Transverse colon (tissue), 4 donors: ENCODE measurements at regions not wholly inside any gene's neighbourhood (a gene's known extent, or its start where the extent isn't known, plus 50 kb on each side); places are given as distances from the start of the nearest gene placed in this dataset.

Experiments
- DNase-seq: peaks from one replicate; pipeline ENCODE4 v3.0.0-alpha.2; 2019
- H3K27ac ChIP-seq, 4 donors: fragments of 200-600 bp; sonication (generic); 2 replicates each; pipeline ENCODE4 v1.5.1; 2016 to 2018; ENCODE audit warnings: inconsistent platforms in 4 of 4
- H3K27me3 ChIP-seq: fragments of 200-600 bp; sonication (generic); 2 replicates; pipeline ENCODE4 v1.5.1; 2017; ENCODE audit warnings: inconsistent platforms
- H3K36me3 ChIP-seq, 4 donors: fragments of 200-600 bp; sonication (generic); 2 replicates each; pipeline ENCODE4 v1.5.1; 2017 to 2019; ENCODE audit warnings: inconsistent platforms in 4 of 4
- H3K4me1 ChIP-seq, 4 donors: fragments of 200-600 bp; sonication (generic); 2 replicates each; pipeline ENCODE4 v1.5.1; 2017 to 2020; ENCODE audit warnings: inconsistent platforms in 4 of 4
- H3K4me3 ChIP-seq, 4 donors: fragments of 200-600 bp; sonication (generic); 1 replicate in 1 of 4; 2 replicates in 3 of 4; pipeline versions ENCODE4 v1.5.1 to v1.6.1; 2017 to 2019; ENCODE audit warnings: inconsistent platforms in 4 of 4
- H3K9me3 ChIP-seq, 2 donors: fragments of 200-600 bp; sonication (generic); 2 replicates each; pipeline ENCODE4 v1.5.1; 2017 to 2019; ENCODE audit warnings: inconsistent platforms in 2 of 2
- EP300 ChIP-seq: sonication (generic); formaldehyde crosslinking; IDR thresholded peaks from one replicate; pipeline ENCODE4 v1.6.1; 2017; ENCODE audit warnings: antibody characterized with exemption, low read depth
- POLR2A ChIP-seq: fragments of 450-650 bp; IDR thresholded peaks from one replicate; pipeline ENCODE4 v1.6.1; 2016; ENCODE audit warnings: antibody characterized with exemption, mild to moderate bottlenecking, moderate library complexity
- POLR2AphosphoS5 ChIP-seq, 3 donors: sonication (generic); formaldehyde crosslinking; IDR thresholded peaks; one replicate each; pipeline ENCODE4 v1.6.1; 2016; ENCODE audit warnings: antibody characterized with exemption in 3 of 3
- WGBS, 2 donors: methylation state at CpG; one replicate each; pipeline ENCODE4 v1.1.5; 2018; ENCODE audit warnings: low coverage in 1 of 2; 5-methylcytosine and 5-hydroxymethylcytosine counted together
- in situ Hi-C, 4 donors: fragments of 200-750 bp; cut with MboI; loops; one replicate each; pipeline versions ENCODE4 v1.15.0 to v1.15.1; 2017; ENCODE audit warnings: low sequenced_read_pairs in 3 of 4, low pct_ligation_motif_present in 1 of 4, low pct_unique_long_range_greater_than_20kb in 1 of 4
- intact Hi-C: fragments of 100-400 bp; cut with DNase I; formaldehyde crosslinking; loops from one replicate; pipeline ENCODE4 v1.15.1; 2023; ENCODE audit warnings: low total_unique reads
- TF ChIP-seq, protein P1 (sequence below), 5 experiments: fragments of 200-600 bp in 3 of 5; fragments of 450-650 bp in 2 of 5; sonication (generic) in 3 of 5; IDR thresholded peaks; 1 replicate in 2 of 5; 2 replicates in 3 of 5; pipeline ENCODE4 v1.5.1; 2016 to 2017; ENCODE audit warnings: antibody characterized with exemption in 5 of 5, inconsistent platforms in 3 of 5, mild to moderate bottlenecking in 2 of 5, moderate library complexity in 1 of 5

DNA sequence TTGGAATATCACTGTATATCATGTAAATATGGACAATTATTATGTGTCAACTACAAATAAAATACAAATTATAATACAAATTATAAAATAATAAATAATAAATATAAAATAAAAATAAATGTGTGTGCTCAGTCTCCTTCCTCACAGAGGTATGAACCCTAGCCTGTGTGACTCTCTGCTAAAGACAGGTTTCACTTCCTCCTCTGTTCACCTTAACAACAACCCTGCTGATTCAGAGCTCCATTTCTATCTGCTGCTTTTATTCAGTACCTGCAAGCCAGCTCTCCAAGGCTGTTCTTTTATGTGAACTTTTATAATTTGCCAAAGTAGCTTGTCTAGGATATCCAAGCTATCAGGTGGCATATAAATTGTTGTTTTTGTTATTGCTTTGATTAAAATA, 610.7 kb upstream of the GRM7 start:
- Histone ChIP-seq H3K27ac (no peak overlapping the region), H3K4me3 (no peak overlapping the region), H3K9me3 (no peaks in the 10 kb centered on the region), H3K27me3 (no peaks in the 10 kb centered on the region), H3K4me1 (no peaks in the 10 kb centered on the region), H3K36me3 (no peaks in the 10 kb centered on the region)
- TF ChIP-seq EP300, result no peak
- TF ChIP-seq POLR2A, result no peak
- TF ChIP-seq, protein P1, sequence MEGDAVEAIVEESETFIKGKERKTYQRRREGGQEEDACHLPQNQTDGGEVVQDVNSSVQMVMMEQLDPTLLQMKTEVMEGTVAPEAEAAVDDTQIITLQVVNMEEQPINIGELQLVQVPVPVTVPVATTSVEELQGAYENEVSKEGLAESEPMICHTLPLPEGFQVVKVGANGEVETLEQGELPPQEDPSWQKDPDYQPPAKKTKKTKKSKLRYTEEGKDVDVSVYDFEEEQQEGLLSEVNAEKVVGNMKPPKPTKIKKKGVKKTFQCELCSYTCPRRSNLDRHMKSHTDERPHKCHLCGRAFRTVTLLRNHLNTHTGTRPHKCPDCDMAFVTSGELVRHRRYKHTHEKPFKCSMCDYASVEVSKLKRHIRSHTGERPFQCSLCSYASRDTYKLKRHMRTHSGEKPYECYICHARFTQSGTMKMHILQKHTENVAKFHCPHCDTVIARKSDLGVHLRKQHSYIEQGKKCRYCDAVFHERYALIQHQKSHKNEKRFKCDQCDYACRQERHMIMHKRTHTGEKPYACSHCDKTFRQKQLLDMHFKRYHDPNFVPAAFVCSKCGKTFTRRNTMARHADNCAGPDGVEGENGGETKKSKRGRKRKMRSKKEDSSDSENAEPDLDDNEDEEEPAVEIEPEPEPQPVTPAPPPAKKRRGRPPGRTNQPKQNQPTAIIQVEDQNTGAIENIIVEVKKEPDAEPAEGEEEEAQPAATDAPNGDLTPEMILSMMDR (IDR thresholded peaks at IDR 0.05), result no peak
- no peak for TF ChIP-seq POLR2AphosphoS5 (IDR thresholded peaks at IDR 0.05)
- DNase-seq, result no peak
- intact Hi-C loops (no loop called here), in situ Hi-C loops (no loop called here)

DNA sequence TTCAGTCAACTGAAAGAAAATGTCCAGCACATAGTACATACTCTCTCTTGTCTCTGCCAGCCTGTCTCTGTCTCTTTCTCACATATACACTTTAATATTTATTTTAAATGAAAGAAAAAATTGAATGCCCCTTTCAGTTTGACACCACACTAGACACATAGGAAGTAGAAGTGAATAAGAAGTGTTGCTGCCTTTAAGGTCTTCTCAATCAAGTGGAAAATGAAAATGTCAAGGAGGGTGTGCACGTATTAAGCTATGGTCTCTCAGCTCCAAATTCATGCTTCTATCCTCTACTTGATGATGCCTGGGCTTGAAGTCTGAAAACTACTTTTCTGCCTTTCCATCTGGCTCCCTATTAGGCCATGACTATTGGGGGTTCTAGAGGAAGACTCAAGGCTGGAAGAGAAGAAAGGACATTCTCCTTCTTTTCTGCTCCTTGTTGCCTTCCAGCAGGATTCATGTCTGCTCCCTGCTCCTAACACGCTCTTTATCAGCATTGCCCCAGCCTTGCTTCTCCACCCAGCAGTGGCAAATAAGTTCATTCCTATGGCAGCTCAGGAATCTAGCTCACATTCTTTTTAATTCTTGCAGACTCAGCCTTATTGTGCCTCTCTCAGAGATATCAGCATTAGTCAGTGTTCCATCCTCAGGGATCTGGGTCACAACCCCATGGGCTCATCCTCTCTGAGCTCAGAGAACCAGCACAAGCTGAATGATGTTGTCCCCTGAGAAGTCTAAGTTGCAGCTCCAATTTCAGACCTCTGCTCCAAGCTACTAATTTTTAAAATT, 609.1 kb upstream of the GRM7 start:
- intact Hi-C loops (no loop called here), in situ Hi-C loops (no loop called here)
- H3K36me3 ChIP-seq, result no peaks in the 10 kb centered on the region
- H3K27me3 ChIP-seq, result no peaks in the 10 kb centered on the region
- H3K9me3 ChIP-seq, result no peaks in the 10 kb centered on the region
- DNase-seq, result no peak
- no peak overlapping the region for H3K4me3 ChIP-seq
- TF ChIP-seq POLR2A (no peak), POLR2AphosphoS5 (IDR thresholded peaks at IDR 0.05) (no peak), EP300 (no peak)
- TF ChIP-seq, protein P1 (IDR thresholded peaks at IDR 0.05), result no peak
- H3K27ac ChIP-seq, result no peak overlapping the region
- 67 to 88% methylated on average over 2 of the region's 2 CpGs for WGBS, 2 donors
- H3K4me1 ChIP-seq, result no peaks in the 10 kb centered on the region

DNA sequence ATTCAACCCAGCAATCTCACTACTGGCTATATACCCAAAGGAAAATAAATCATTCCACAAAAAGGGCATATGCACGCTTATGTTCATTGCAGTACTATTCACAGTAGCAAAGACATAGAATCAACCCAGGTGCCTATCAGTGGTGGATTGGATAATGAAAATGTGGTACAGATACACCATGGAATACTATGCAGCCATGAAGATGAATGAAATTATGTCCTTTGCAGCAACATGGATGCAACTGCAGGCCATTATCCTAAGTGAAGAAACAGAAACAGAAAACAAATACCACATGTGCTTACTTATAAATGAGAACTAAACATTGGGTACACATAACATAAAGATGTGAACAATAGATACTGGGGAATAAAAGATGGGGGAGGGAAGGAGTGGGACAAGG, 606.4 kb upstream of the GRM7 start:
- no peak overlapping the region for H3K27ac ChIP-seq
- no peaks in the 10 kb centered on the region for H3K27me3 ChIP-seq
- in situ Hi-C loops (no loop called here), intact Hi-C loops (no loop called here)
- no peak for DNase-seq
- H3K4me1 ChIP-seq, result no peaks in the 10 kb centered on the region
- 88 to 96% methylated on average over 1 of the region's 1 CpG for WGBS, 2 donors
- TF ChIP-seq POLR2A, result no peak
- TF ChIP-seq EP300, result no peak
- TF ChIP-seq, protein P1 (IDR thresholded peaks at IDR 0.05), result no peak
- TF ChIP-seq POLR2AphosphoS5 (IDR thresholded peaks at IDR 0.05), result no peak
- H3K36me3 ChIP-seq, result no peaks in the 10 kb centered on the region
- no peaks in the 10 kb centered on the region for H3K9me3 ChIP-seq
- H3K4me3 ChIP-seq, result no peak overlapping the region

DNA sequence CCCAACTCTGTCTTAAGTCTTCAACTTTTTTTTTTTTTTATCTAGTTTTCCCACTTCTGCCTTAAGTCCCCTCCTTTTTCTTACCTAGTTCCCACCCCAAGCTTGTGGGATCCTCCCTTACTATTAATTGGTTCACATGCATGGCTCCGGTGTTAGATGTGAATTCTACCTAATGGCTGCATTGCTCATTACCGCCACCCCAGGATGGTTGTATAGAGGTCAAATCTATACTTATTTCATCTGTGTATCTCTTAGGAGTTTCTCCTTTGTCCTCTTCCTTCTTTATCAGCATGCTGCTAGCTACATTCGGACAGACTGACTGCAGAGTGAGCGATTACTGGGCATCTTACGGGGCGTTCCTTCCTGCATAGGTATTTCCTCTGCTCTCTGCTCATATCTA, 605.7 kb upstream of the GRM7 start:
- H3K4me3 ChIP-seq, result no peak overlapping the region
- TF ChIP-seq POLR2A, result no peak
- TF ChIP-seq, protein P1 (IDR thresholded peaks at IDR 0.05), result no peak
- no peak for TF ChIP-seq POLR2AphosphoS5 (IDR thresholded peaks at IDR 0.05)
- TF ChIP-seq EP300, result no peak
- intact Hi-C loops, result no loop called here
- H3K27me3 ChIP-seq, result no peaks in the 10 kb centered on the region
- no peaks in the 10 kb centered on the region for H3K4me1 ChIP-seq
- 92% methylated on average over 6 of the region's 6 CpGs for WGBS, 2 donors
- no peak overlapping the region for H3K27ac ChIP-seq
- no peaks in the 10 kb centered on the region for H3K9me3 ChIP-seq
- in situ Hi-C loops, result no loop called here
- H3K36me3 ChIP-seq, result no peaks in the 10 kb centered on the region
- no peak for DNase-seq
